ENCODE measurements at regions not wholly inside any gene's neighbourhood (a gene's known extent, or its start where the extent isn't known, plus 50 kb on each side); places are given as distances from the start of the nearest gene placed in this dataset.

GRCh38 chr10:47143473-47143872 lies 156.5 kb upstream of the GDF10 start:
- DNase-seq (ENCODE audit: low read depth) = no peak

GRCh38 chr10:47144525-47144924 lies 155.5 kb upstream of the GDF10 start:
- no peak for DNase-seq (ENCODE audit: low read depth)

- no peak for DNase-seq (ENCODE audit: low read depth)
Measured at GRCh38 chr10:47145290-47145934, 154.6 kb upstream of the GDF10 start.

- no peak for DNase-seq (ENCODE audit: low read depth)
Measured at GRCh38 chr10:47146572-47146971, 153.4 kb upstream of the GDF10 start.

GRCh38 chr10:47147186-47147585 lies 152.8 kb upstream of the GDF10 start:
- no peak for DNase-seq (ENCODE audit: low read depth)

- no peak for DNase-seq (ENCODE audit: low read depth)
Measured at GRCh38 chr10:47150581-47150980, 149.4 kb upstream of the GDF10 start.

GRCh38 chr10:47151920-47152319 lies 148.1 kb upstream of the GDF10 start:
- no peak for DNase-seq (ENCODE audit: low read depth)

- no peak for DNase-seq (ENCODE audit: low read depth)
Measured at GRCh38 chr10:47152861-47153349, 147.1 kb upstream of the GDF10 start.

GRCh38 chr10:47154762-47155161 lies 145.2 kb upstream of the GDF10 start:
- no peak for DNase-seq (ENCODE audit: low read depth)

- no peak for DNase-seq (ENCODE audit: low read depth)
Measured at GRCh38 chr10:47156873-47157272, 143.1 kb upstream of the GDF10 start.

GRCh38 chr10:47158116-47159071 lies 141.6 kb upstream of the GDF10 start:
- no peak for DNase-seq (ENCODE audit: low read depth)

- DNase-seq (ENCODE audit: low read depth) = no peak
Measured at GRCh38 chr10:47159361-47160260, 140.4 kb upstream of the GDF10 start.

- no peak for DNase-seq (ENCODE audit: low read depth)
Measured at GRCh38 chr10:47160261-47160908, 139.6 kb upstream of the GDF10 start.

- no peak for DNase-seq (ENCODE audit: low read depth)
Measured at GRCh38 chr10:47160967-47161366, 139.0 kb upstream of the GDF10 start.

GRCh38 chr10:47161465-47161864 lies 138.5 kb upstream of the GDF10 start:
- DNase-seq (ENCODE audit: low read depth) = no peak

GRCh38 chr10:47164126-47164799 lies 135.7 kb upstream of the GDF10 start:
- no peak for DNase-seq (ENCODE audit: low read depth)

- DNase-seq (ENCODE audit: low read depth) = no peak
Measured at GRCh38 chr10:47164800-47165128, 135.2 kb upstream of the GDF10 start.

- no peak for DNase-seq (ENCODE audit: low read depth)
Measured at GRCh38 chr10:47165168-47165710, 134.8 kb upstream of the GDF10 start.

- DNase-seq (ENCODE audit: low read depth) = peak; percentile 15
Measured at GRCh38 chr10:47165711-47166404, 134.1 kb upstream of the GDF10 start.

GRCh38 chr10:47166405-47166777 lies 133.6 kb upstream of the GDF10 start:
- no peak for DNase-seq (ENCODE audit: low read depth)
